GM12878 (cell line): ENCODE measurements at regions not wholly inside any gene's neighbourhood (a gene's known extent, or its start where the extent isn't known, plus 50 kb on each side); places are given as distances from the start of the nearest gene placed in this dataset.

ENCODE experiments used
- ATAC-seq: fragments of 200-7000 bp; cut with Tn5 transposase; 3 replicates; pipeline ENCODE4 v1.9.1; 2020; ENCODE audit warnings: mild to moderate bottlenecking, moderate library complexity
- BruUV-seq: library from RNA; stranded (reverse); fragments of 400-500 nt; replicated peaks from 2 replicates; lab custom pipeline; 2021; lab: Mats Ljungman, UMichigan
- CTCF ChIA-PET: fragments of 300-600 bp; sonication (Branson Sonifier 250); formaldehyde crosslinking; extraction: SDS; loops from one replicate; lab custom pipeline; 2021; ENCODE audit warnings: inconsistent platforms; lab: Yijun Ruan, JAX
- POLR2A ChIA-PET: fragments of 350-600 bp; formaldehyde crosslinking; extraction: SDS; loops from one replicate; lab custom pipeline; 2021; ENCODE audit warnings: inconsistent platforms; lab: Charles Lee
- RAD21 ChIA-PET: fragments of 300-600 bp; sonication (Branson Sonifier 250); formaldehyde crosslinking; loops from one replicate; lab custom pipeline; 2023; ENCODE audit warnings: antibody characterized with exemption; ENCODE audit not compliant: unreplicated experiment; lab: Charles Lee
- SMC1A ChIA-PET: fragments of 300-600 bp; sonication (Branson Sonifier 250); formaldehyde crosslinking; loops from one replicate; lab custom pipeline; 2023; ENCODE audit not compliant: unreplicated experiment, uncharacterized antibody; lab: Charles Lee
- DNase-seq: peaks from one replicate; pipeline ENCODE4 v3.0.0-alpha.2; 2011; ENCODE audit warnings: low read depth, low spot score
- FAIRE-seq: peaks from 3 replicates; lab custom pipeline; 2011; peaks lifted over from hg19 to GRCh38; lab: Jason Lieb, UNC
- H2AFZ ChIP-seq: 2 replicates; pipeline ENCODE4 v1.6.0; 2011; ENCODE audit warnings: low read depth, low read length, control low read depth; ENCODE audit not compliant: control insufficient read depth
- H3K27ac ChIP-seq: 2 replicates; pipeline ENCODE4 v1.5.1; 2011; ENCODE audit warnings: control low read depth; ENCODE audit not compliant: control insufficient read depth, insufficient read depth
- H3K27me3 ChIP-seq, 2 experiments: replicated peaks in 1 of 2; 2 replicates each; pipeline versions ENCODE4 v1.6.0 to v1.6.1; 2011; ENCODE audit warnings: low read length in 1 of 2; ENCODE audit not compliant: control insufficient read depth in 2 of 2, insufficient read depth in 2 of 2
- H3K36me3 ChIP-seq, 2 experiments: 2 replicates each; pipeline ENCODE4 v1.5.1; 2011; ENCODE audit warnings: low read length in 1 of 2; ENCODE audit not compliant: control insufficient read depth in 2 of 2, insufficient read depth in 2 of 2
- H3K4me1 ChIP-seq: 2 replicates; pipeline ENCODE4 v1.6.1; 2011; ENCODE audit warnings: mild to moderate bottlenecking, low read length, moderate library complexity, mixed read lengths; ENCODE audit not compliant: control insufficient read depth, insufficient read depth
- H3K4me2 ChIP-seq: 2 replicates; pipeline ENCODE4 v1.6.0; 2011; ENCODE audit warnings: control low read depth; ENCODE audit not compliant: control insufficient read depth, insufficient read depth
- H3K4me3 ChIP-seq: fragments of 200-600 bp; sonication (generic); 2 replicates; pipeline ENCODE4 v1.5.1; 2016
- H3K79me2 ChIP-seq: 2 replicates; pipeline ENCODE4 v1.6.0; 2011; ENCODE audit warnings: low read length; ENCODE audit not compliant: control insufficient read depth, insufficient read depth
- H3K9ac ChIP-seq: 2 replicates; pipeline ENCODE4 v1.8.0; 2011; ENCODE audit warnings: low read length, control low read depth, mixed read lengths; ENCODE audit not compliant: control insufficient read depth, insufficient read depth
- H3K9me3 ChIP-seq: replicated peaks from 3 replicates; pipeline ENCODE4 v1.5.1; 2011; ENCODE audit warnings: mild to moderate bottlenecking, low read length; ENCODE audit not compliant: control insufficient read depth, insufficient read depth
- H4K20me1 ChIP-seq: 2 replicates; pipeline ENCODE4 v1.6.0; 2011; ENCODE audit not compliant: control insufficient read depth, insufficient read depth
- ESRRA ChIP-seq: IDR thresholded peaks from 2 replicates; pipeline ENCODE4 v1.6.1; 2012; ENCODE audit warnings: mild to moderate bottlenecking, low read length, improper control_type of control experiment
- NFXL1 ChIP-seq: fragments of 450-650 bp; IDR thresholded peaks from 2 replicates; pipeline ENCODE4 v1.6.1; 2017; ENCODE audit warnings: antibody characterized with exemption, mild to moderate bottlenecking, borderline replicate concordance
- NFYA ChIP-seq: IDR thresholded peaks from 2 replicates; pipeline ENCODE4 v1.6.1; 2011; ENCODE audit warnings: low read depth, mild to moderate bottlenecking, low read length, improper control_type of control experiment, borderline replicate concordance
- SMC3 ChIP-seq: IDR thresholded peaks from 2 replicates; pipeline ENCODE4 v1.6.1; 2011; ENCODE audit warnings: low read length, improper control_type of control experiment, borderline replicate concordance
- ZZZ3 ChIP-seq: IDR thresholded peaks from 2 replicates; pipeline ENCODE4 v1.6.1; 2011; ENCODE audit warnings: low read depth; ENCODE audit not compliant: control insufficient read depth, insufficient read length
- WGBS: methylation state at CpG from one replicate; pipeline ENCODE4 v1.1.6; 2016; ENCODE audit warnings: low lambda C conversion rate; ENCODE audit not compliant: insufficient replicate concordance, insufficient coverage; ENCODE audit errors: missing lambda C conversion rate; 5-methylcytosine and 5-hydroxymethylcytosine counted together
- in situ Hi-C: fragments of 300-500 bp; cut with MboI; formaldehyde crosslinking; loops from 9 replicates; pipeline ENCODE4 v1.14.3; 2018; ENCODE audit warnings: mixed read lengths
- intact Hi-C: fragments of 100-400 bp; cut with micrococcal nuclease; formaldehyde crosslinking; loops from one replicate; pipeline ENCODE4 v1.14.2; 2022; ENCODE audit not compliant: unreplicated experiment
- TF ChIP-seq, protein P1 (sequence below), 3 experiments: IDR thresholded peaks in 2 of 3; conservative IDR thresholded peaks in 1 of 3; 2 replicates each; pipeline ENCODE4 v1.5.1; 2011; ENCODE audit warnings: low read depth in 3 of 3, low read length in 3 of 3, mild to moderate bottlenecking in 3 of 3, control low read depth in 2 of 3, moderate library complexity in 2 of 3, inconsistent platforms in 1 of 3, mixed read lengths in 1 of 3; ENCODE audit not compliant: control insufficient read depth in 2 of 3, insufficient read depth in 1 of 3; ENCODE audit errors: extremely low read depth in 1 of 3
- TF ChIP-seq, protein P2 (sequence below): IDR thresholded peaks from 2 replicates; pipeline ENCODE4 v1.6.1; 2011; ENCODE audit warnings: mild to moderate bottlenecking, low read depth, low read length, moderate library complexity; ENCODE audit not compliant: insufficient replicate concordance
- TF ChIP-seq, protein P3 (sequence below): IDR thresholded peaks from 2 replicates; pipeline ENCODE4 v1.6.1; 2011; ENCODE audit warnings: low read depth, mild to moderate bottlenecking, low read length, moderate library complexity, borderline replicate concordance; ENCODE audit errors: extremely low read depth

DNA sequence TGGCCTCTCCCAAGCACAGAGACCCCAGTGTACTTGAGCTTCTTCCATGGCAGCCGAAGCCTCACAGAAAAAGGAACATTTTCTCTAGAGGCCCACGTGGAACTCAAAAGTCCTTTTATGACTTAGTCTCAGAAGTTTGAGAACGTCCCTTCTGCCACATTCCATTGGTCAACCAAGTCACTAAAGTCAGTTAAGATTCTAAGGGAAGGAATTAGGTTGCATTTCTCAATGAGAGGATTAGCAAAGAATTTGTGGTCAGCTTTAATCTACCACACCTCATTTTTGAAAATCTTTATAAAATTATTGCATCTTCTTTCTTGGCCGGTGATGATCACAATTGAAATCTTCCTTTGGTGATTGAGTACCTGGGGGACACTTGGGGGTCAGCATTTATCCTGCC, 279.9 kb upstream of the TBX3 start:
- Histone ChIP-seq H3K79me2 (no peaks in the 10 kb centered on the region), H3K9ac (no peak overlapping the region), H3K4me3 (no peak overlapping the region), H3K4me2 (no peak overlapping the region), H3K27ac (no peak overlapping the region), H4K20me1 (no peaks in the 10 kb centered on the region), H3K9me3 (no peaks in the 10 kb centered on the region), H3K4me1 (no peaks in the 10 kb centered on the region), H3K36me3 (no peaks in the 10 kb centered on the region), H2AFZ (no peak overlapping the region), H3K27me3 (no peaks in the 10 kb centered on the region)
- SMC1A ChIA-PET = interaction anchor here (1.2 kb wide), 1 partner anchor 34 kb away, joined by 3 read pairs; no protein-coding TSS in a partner anchor
- 19% methylated on average over 4 of the region's 4 CpGs for WGBS
- CTCF ChIA-PET = interaction anchor here (1.6 kb wide), 1 partner anchor 28 kb away, joined by 3 read pairs; no protein-coding TSS in a partner anchor
- FAIRE-seq (no peak), DNase-seq (no peak), ATAC-seq (no peak)
- RAD21 ChIA-PET = no interaction called here
- POLR2A ChIA-PET = no interaction called here
- intact Hi-C loops = no loop called here
- BruUV-seq = no TSS peak
- TF ChIP-seq SMC3 = no peak
- no peak for TF ChIP-seq NFXL1
- no peak for TF ChIP-seq NFYA
- TF ChIP-seq, protein P1, sequence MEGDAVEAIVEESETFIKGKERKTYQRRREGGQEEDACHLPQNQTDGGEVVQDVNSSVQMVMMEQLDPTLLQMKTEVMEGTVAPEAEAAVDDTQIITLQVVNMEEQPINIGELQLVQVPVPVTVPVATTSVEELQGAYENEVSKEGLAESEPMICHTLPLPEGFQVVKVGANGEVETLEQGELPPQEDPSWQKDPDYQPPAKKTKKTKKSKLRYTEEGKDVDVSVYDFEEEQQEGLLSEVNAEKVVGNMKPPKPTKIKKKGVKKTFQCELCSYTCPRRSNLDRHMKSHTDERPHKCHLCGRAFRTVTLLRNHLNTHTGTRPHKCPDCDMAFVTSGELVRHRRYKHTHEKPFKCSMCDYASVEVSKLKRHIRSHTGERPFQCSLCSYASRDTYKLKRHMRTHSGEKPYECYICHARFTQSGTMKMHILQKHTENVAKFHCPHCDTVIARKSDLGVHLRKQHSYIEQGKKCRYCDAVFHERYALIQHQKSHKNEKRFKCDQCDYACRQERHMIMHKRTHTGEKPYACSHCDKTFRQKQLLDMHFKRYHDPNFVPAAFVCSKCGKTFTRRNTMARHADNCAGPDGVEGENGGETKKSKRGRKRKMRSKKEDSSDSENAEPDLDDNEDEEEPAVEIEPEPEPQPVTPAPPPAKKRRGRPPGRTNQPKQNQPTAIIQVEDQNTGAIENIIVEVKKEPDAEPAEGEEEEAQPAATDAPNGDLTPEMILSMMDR (IDR thresholded peaks at IDR 0.05 in 2 of 3, conservative IDR thresholded peaks at IDR 0.05 in 1 of 3; ENCODE audit: control insufficient read depth in 2 of 3, extremely low read depth in 1 of 3, insufficient read depth in 1 of 3, low read depth in 3 of 3, low read length in 3 of 3) = no peak
- TF ChIP-seq, protein P2, sequence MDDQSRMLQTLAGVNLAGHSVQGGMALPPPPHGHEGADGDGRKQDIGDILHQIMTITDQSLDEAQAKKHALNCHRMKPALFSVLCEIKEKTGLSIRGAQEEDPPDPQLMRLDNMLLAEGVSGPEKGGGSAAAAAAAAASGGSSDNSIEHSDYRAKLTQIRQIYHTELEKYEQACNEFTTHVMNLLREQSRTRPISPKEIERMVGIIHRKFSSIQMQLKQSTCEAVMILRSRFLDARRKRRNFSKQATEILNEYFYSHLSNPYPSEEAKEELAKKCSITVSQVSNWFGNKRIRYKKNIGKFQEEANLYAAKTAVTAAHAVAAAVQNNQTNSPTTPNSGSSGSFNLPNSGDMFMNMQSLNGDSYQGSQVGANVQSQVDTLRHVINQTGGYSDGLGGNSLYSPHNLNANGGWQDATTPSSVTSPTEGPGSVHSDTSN = no peak
- TF ChIP-seq ESRRA = no peak
- TF ChIP-seq, protein P3, sequence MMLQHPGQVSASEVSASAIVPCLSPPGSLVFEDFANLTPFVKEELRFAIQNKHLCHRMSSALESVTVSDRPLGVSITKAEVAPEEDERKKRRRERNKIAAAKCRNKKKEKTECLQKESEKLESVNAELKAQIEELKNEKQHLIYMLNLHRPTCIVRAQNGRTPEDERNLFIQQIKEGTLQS = no peak
- TF ChIP-seq ZZZ3 = no peak
- in situ Hi-C loops = no loop called here
